ENCODE measurements at regions not wholly inside any gene's neighbourhood (a gene's known extent, or its start where the extent isn't known, plus 50 kb on each side); places are given as distances from the start of the nearest gene placed in this dataset.

DNA sequence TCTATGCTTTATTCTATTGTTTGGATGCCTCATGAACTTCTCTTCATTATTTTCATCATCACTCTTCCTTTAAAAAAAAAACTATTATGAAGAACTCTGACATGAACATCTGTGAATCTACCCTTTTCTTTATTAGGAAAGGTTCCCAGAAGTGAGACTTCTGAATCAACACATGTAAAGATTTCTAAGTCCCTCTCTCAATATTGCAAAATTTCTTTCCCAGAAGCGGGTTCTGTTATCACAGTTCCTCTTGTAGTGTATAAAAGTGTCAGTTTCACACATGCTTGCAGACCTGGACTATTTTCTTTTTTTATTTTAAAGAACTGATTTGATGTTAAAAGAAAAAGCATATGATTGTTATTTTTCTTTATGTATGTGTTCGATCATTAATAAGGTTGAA is 330.8 kb upstream of the KLF3 start:
- TF ChIP-seq CEBPB (IDR thresholded peaks at IDR 0.05; ENCODE audit: low read depth) (no peak), POLR2AphosphoS5 (IDR thresholded peaks at IDR 0.05; ENCODE audit: low read depth, low read length) (no peak), YY1 (IDR thresholded peaks at IDR 0.05; ENCODE audit: extremely low read depth, insufficient replicate concordance, low read depth, low read length) (no peak), RAD21 (IDR thresholded peaks at IDR 0.05; ENCODE audit: low read depth) (no peak), FOSL1 (IDR thresholded peaks at IDR 0.05; ENCODE audit: low read depth) (no peak), EGR1 (IDR thresholded peaks at IDR 0.05; ENCODE audit: low read depth) (no peak), POLR2A (IDR thresholded peaks at IDR 0.05; ENCODE audit: borderline replicate concordance, extremely low read depth, insufficient read depth, insufficient read length) (no peak)
- TF ChIP-seq, protein P1, sequence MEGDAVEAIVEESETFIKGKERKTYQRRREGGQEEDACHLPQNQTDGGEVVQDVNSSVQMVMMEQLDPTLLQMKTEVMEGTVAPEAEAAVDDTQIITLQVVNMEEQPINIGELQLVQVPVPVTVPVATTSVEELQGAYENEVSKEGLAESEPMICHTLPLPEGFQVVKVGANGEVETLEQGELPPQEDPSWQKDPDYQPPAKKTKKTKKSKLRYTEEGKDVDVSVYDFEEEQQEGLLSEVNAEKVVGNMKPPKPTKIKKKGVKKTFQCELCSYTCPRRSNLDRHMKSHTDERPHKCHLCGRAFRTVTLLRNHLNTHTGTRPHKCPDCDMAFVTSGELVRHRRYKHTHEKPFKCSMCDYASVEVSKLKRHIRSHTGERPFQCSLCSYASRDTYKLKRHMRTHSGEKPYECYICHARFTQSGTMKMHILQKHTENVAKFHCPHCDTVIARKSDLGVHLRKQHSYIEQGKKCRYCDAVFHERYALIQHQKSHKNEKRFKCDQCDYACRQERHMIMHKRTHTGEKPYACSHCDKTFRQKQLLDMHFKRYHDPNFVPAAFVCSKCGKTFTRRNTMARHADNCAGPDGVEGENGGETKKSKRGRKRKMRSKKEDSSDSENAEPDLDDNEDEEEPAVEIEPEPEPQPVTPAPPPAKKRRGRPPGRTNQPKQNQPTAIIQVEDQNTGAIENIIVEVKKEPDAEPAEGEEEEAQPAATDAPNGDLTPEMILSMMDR (IDR thresholded peaks at IDR 0.05 in 2 of 3, conservative IDR thresholded peaks at IDR 0.05 in 1 of 3; ENCODE audit: borderline replicate concordance in 1 of 3, insufficient read depth in 1 of 3, low read depth in 2 of 3, low read length in 2 of 3): no peak
- TF ChIP-seq, protein P2, sequence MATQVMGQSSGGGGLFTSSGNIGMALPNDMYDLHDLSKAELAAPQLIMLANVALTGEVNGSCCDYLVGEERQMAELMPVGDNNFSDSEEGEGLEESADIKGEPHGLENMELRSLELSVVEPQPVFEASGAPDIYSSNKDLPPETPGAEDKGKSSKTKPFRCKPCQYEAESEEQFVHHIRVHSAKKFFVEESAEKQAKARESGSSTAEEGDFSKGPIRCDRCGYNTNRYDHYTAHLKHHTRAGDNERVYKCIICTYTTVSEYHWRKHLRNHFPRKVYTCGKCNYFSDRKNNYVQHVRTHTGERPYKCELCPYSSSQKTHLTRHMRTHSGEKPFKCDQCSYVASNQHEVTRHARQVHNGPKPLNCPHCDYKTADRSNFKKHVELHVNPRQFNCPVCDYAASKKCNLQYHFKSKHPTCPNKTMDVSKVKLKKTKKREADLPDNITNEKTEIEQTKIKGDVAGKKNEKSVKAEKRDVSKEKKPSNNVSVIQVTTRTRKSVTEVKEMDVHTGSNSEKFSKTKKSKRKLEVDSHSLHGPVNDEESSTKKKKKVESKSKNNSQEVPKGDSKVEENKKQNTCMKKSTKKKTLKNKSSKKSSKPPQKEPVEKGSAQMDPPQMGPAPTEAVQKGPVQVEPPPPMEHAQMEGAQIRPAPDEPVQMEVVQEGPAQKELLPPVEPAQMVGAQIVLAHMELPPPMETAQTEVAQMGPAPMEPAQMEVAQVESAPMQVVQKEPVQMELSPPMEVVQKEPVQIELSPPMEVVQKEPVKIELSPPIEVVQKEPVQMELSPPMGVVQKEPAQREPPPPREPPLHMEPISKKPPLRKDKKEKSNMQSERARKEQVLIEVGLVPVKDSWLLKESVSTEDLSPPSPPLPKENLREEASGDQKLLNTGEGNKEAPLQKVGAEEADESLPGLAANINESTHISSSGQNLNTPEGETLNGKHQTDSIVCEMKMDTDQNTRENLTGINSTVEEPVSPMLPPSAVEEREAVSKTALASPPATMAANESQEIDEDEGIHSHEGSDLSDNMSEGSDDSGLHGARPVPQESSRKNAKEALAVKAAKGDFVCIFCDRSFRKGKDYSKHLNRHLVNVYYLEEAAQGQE (IDR thresholded peaks at IDR 0.05; ENCODE audit: low read depth): no peak
- TF ChIP-seq, protein P3, sequence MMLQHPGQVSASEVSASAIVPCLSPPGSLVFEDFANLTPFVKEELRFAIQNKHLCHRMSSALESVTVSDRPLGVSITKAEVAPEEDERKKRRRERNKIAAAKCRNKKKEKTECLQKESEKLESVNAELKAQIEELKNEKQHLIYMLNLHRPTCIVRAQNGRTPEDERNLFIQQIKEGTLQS (IDR thresholded peaks at IDR 0.05): no peak
